Activated CD4-positive, alpha-beta T cell treated with anti-CD3 and anti-CD28 coated beads, Interleukin-2, Interleukin-6, amounts not matched to agents 100 ng/mL and 50 ng/mL, durations not matched to agents 16 hours and 8 hours (primary cell): ENCODE measurements at regions not wholly inside any gene's neighbourhood (a gene's known extent, or its start where the extent isn't known, plus 50 kb on each side); places are given as distances from the start of the nearest gene placed in this dataset.

Source experiments
- DNase-seq: peaks from one replicate; pipeline ENCODE4 v3.0.0-alpha.2; 2020

- DNase-seq = no peak
Observed at GRCh38 chr7:32336726-32337125, 153.5 kb downstream of the LSM5 start.

GRCh38 chr7:32335107-32335506 lies 155.1 kb downstream of the LSM5 start:
- DNase-seq = no peak

GRCh38 chr7:32330602-32331001 lies 159.6 kb downstream of the LSM5 start:
- DNase-seq = no peak

GRCh38 chr7:32326078-32326477 lies 164.1 kb downstream of the LSM5 start:
- no peak for DNase-seq

- DNase-seq = no peak
Observed at GRCh38 chr7:32323712-32324111, 166.5 kb downstream of the LSM5 start.

GRCh38 chr7:32319012-32319382 lies 171.2 kb downstream of the LSM5 start:
- no peak for DNase-seq

GRCh38 chr7:32318300-32319011 lies 171.7 kb downstream of the LSM5 start:
- no peak for DNase-seq

- DNase-seq = no peak
Observed at GRCh38 chr7:32316839-32317238, 173.3 kb downstream of the LSM5 start.

- no peak for DNase-seq
Observed at GRCh38 chr7:32314761-32315160, 175.4 kb downstream of the LSM5 start.

- no peak for DNase-seq
Observed at GRCh38 chr7:32301427-32301826, 188.8 kb downstream of the LSM5 start.

- DNase-seq = no peak
Observed at GRCh38 chr7:32299133-32299702, 191.0 kb downstream of the LSM5 start.

GRCh38 chr7:32298408-32299132 lies 191.6 kb downstream of the LSM5 start:
- no peak for DNase-seq

- no peak for DNase-seq
Observed at GRCh38 chr7:32293833-32294232, 196.3 kb downstream of the LSM5 start.

GRCh38 chr7:32289651-32290414 lies 200.3 kb downstream of the LSM5 start:
- no peak for DNase-seq

- DNase-seq = no peak
Observed at GRCh38 chr7:32285698-32286097, 204.5 kb downstream of the LSM5 start.

- DNase-seq = no peak
Observed at GRCh38 chr7:32283546-32283945, 206.6 kb downstream of the LSM5 start.

- no peak for DNase-seq
Observed at GRCh38 chr7:32279500-32279899, 209.3 kb upstream of the PDE1C start.

GRCh38 chr7:32275216-32276009 lies 205.2 kb upstream of the PDE1C start:
- DNase-seq = peak; percentile 8

- DNase-seq = no peak
Observed at GRCh38 chr7:32273297-32273696, 203.1 kb upstream of the PDE1C start.

- DNase-seq = no peak
Observed at GRCh38 chr7:32266932-32267475, 196.8 kb upstream of the PDE1C start.

GRCh38 chr7:32264702-32265284 lies 194.6 kb upstream of the PDE1C start:
- DNase-seq = no peak

- DNase-seq = no peak
Observed at GRCh38 chr7:32263611-32264010, 193.4 kb upstream of the PDE1C start.
